ENCODE measurements at regions not wholly inside any gene's neighbourhood (a gene's known extent, or its start where the extent isn't known, plus 50 kb on each side); places are given as distances from the start of the nearest gene placed in this dataset.

DNA sequence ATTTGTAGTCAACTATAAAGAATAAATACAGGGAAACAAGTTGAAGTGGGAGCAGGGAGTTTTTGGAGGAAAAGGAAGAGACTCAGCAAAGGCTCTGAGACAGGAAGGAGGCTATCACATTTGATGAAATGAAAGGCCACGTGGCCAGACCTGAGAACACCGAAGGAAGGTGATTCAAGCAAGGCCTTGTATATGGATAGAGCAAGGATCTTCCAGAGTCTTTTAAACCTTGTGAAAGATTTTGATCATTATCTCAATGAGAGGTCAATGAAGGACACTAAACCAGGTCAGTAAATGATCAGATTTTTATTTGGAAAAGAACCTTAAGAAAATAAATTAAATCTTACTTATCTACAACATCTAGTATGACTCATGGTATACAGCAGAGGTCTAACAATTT is 523.5 kb downstream of the SLC16A7 start:
- TF ChIP-seq, protein P1, sequence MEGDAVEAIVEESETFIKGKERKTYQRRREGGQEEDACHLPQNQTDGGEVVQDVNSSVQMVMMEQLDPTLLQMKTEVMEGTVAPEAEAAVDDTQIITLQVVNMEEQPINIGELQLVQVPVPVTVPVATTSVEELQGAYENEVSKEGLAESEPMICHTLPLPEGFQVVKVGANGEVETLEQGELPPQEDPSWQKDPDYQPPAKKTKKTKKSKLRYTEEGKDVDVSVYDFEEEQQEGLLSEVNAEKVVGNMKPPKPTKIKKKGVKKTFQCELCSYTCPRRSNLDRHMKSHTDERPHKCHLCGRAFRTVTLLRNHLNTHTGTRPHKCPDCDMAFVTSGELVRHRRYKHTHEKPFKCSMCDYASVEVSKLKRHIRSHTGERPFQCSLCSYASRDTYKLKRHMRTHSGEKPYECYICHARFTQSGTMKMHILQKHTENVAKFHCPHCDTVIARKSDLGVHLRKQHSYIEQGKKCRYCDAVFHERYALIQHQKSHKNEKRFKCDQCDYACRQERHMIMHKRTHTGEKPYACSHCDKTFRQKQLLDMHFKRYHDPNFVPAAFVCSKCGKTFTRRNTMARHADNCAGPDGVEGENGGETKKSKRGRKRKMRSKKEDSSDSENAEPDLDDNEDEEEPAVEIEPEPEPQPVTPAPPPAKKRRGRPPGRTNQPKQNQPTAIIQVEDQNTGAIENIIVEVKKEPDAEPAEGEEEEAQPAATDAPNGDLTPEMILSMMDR (conservative IDR thresholded peaks at IDR 0.05 in 1 of 2, IDR thresholded peaks at IDR 0.05 in 1 of 2; ENCODE audit: extremely low read depth in 1 of 2, insufficient read depth in 1 of 2, low read depth in 1 of 2, low read length in 2 of 2) = no peak
- no peak for TF ChIP-seq EZH2 (IDR thresholded peaks at IDR 0.05; ENCODE audit: borderline replicate concordance, low read length)

Measured in mammary epithelial cell (primary cell).